GM18870 (cell line): ENCODE measurements at regions not wholly inside any gene's neighbourhood (a gene's known extent, or its start where the extent isn't known, plus 50 kb on each side); places are given as distances from the start of the nearest gene placed in this dataset.

Experiments used
- ATAC-seq: cut with Tn5 transposase; IDR thresholded peaks from one replicate; pipeline ENCODE4 v1.9.1; 2021; ENCODE audit warnings: moderate library complexity; ENCODE audit not compliant: unreplicated experiment

DNA sequence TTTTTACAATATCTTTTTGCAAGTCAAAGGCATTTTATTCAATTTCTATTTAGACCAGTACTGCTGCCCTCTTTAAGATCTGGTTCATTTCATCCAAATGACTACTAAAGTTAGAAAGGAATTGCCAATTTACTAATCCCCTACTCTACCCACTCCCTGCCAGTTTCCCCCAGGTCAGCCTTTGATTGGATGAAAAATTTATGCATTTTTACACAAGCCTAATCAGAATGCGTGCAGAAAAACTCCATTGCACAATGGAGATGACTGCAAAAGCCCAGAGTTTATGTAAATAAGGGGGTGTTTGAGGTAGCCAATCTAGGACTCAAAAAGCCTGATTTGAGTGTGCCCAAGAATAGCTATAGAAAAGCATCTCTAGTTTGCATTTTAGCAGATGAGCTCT, 310.6 kb downstream of the PABPC4L start:
- ATAC-seq, result no peak

- ATAC-seq, result no peak
These were observed 313.9 kb downstream of the PABPC4L start for GRCh38 chr4:133887723-133888122.

GRCh38 chr4:133869486-133869885, 332.1 kb downstream of the PABPC4L start:
- no peak for ATAC-seq

DNA sequence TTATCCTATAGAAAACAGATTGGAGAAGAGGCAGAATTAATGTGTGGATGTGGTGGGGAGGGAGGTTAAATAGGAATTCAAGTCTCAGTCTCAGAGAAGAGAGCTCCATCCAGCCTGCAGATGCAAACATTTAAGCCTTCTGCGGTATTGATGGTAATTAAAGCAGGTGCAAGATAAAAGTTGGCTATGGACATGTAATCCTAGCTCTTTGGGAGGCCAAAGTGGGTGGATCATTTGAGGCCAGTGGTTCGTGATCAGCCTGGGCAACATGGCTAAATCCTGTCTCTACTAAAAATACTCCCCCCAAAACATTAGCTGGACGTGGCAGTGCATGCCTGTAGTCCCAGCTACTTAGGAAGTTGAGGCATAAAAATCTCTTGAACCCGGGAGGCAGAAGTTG, 332.7 kb downstream of the PABPC4L start:
- no peak for ATAC-seq

DNA sequence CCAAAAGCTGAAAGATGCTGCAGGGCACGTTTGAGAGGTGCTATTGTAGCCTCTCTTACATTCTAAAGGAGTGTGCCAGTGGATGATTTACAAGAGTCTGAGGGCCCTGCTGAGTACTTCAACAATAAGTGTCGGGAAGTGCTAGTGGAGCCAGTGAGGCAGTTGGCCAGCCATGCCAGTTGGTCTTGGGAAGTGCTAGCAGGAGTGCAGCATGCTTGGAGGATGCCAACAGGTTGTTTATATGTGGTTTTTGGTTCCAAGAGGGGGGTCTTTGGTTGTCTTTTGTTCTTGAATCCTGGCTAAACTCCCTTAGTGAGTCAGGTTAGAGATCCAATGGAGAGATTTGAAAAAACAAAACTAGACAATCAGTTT, 335.3 kb downstream of the PABPC4L start:
- no peak for ATAC-seq

DNA sequence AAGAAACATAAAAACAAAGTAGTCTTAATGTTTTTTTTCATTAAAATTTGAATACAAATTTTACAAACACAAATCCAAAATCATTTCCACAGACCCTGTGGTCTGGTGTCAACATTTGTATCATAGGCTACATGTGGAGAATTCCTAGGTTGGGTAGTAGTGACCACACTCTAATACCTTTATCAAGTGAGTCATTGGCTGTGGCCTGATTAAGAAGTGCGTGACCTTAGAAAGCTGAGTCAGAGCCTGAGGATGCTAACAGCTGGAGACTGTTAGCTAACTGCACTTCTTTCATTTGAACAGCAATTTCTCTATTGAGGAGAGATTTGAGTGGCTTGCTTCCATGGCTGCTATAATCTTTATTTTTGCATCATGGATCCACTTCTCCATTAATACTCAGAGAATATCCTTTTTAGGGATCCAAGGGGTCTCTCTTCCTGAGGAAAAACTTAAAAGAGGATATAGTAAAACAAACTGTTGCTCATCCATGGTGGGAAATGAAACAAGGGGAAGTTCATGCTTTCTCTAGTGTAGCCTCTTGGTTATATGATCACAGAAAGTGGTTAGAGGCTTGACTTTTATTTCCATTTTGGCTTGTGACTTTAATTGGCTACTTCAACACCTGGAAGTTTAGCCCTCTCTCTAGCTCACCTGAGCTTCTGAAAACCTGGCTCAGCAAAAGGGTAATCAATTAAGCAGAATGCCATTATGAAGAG, 335.8 kb downstream of the PABPC4L start:
- ATAC-seq, result no peak

- no peak for ATAC-seq
These were observed 338.4 kb downstream of the PABPC4L start for GRCh38 chr4:133863153-133863552.

DNA sequence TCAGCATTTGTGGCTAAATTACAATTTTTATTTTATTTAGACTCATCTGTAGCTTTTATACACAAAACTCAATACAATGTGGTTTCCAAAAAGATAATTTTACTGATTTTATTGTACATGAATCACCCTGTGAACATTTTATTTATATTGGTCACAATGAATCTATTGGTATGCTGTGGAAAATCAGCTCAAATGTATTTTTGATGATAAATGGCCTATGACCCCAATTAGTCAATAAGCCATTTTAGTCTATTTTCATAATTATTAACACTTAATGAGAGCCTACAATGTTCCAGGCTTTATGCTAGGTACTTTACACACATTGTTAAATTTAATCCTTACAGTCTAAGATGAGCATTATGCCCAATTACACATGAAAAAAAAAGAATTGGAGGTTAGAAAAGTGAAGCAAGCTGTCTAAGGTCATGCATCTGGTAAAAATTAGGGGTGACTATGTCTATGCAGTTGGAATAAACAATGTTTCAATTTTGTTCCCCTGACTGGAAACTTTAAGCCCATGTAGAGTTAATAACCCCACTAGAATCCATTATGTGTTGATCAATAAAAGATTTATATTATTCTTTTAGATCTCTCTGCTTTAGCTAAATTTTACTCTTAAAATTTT, 344.7 kb downstream of the PABPC4L start:
- ATAC-seq, result no peak

DNA sequence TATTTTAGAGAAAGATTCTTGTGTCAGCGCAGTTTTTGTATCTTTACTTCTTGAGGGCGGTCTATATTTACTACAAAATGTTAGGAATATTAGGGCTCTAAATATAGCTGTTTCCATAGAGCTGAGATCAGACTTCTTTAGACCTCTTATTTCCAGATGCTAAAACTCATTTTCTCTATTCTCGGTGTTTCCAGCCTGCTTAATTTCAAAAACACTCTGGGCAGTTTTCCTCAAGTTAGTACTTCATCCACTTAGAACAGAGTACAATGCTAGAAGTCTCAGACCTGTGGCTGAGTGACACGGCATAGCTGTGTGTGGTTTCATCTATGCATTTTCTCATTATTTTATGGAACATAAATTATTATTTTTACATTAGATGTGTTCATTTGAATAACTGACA, 346.6 kb downstream of the PABPC4L start:
- no peak for ATAC-seq

GRCh38 chr4:133839326-133839725, 362.3 kb downstream of the PABPC4L start:
- no peak for ATAC-seq

- no peak for ATAC-seq
These were observed 378.4 kb downstream of the PABPC4L start for GRCh38 chr4:133823177-133823576.

GRCh38 chr4:133812954-133813353, 388.6 kb downstream of the PABPC4L start:
- ATAC-seq, result no peak

DNA sequence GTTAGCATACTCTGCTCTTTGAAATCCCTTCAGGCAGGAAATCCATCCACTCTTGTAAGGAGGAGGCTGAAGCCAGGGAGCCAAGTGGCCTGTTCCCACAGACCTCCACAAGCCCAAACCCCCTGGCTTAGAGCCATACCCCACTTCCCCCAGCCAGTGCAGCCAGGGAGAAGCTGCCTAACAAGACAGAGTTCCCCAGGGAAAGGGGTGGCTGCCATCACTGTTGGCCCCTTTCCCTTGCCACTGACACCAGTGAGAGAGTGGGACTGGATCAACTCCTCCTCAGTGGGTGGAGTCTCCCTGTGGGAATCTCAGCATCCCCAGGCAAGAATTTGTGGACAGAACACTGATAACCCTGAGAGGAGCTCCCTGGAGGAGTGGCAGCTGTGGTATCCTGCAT, 389.4 kb downstream of the PABPC4L start:
- ATAC-seq, result no peak

- ATAC-seq, result no peak
These were observed 393.4 kb downstream of the PABPC4L start for GRCh38 chr4:133808151-133808550.

DNA sequence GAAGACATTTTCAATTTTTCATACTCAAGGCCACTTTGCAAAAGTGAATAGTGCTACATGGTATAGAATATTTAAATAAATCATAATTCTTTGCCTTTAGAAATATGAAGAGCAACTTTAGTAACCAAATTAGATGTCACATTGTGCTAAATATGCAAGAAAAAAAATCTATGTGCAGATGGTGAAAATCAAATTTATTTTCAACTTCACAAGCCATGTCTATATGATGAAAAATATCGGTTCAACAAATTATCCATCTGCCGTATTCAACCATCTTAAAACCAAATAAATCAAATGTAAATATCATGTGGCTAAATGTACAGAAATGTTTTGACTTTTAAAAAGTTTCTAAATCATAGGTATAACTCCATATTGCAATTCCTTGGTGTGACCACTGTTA, 398.2 kb downstream of the PABPC4L start:
- no peak for ATAC-seq

DNA sequence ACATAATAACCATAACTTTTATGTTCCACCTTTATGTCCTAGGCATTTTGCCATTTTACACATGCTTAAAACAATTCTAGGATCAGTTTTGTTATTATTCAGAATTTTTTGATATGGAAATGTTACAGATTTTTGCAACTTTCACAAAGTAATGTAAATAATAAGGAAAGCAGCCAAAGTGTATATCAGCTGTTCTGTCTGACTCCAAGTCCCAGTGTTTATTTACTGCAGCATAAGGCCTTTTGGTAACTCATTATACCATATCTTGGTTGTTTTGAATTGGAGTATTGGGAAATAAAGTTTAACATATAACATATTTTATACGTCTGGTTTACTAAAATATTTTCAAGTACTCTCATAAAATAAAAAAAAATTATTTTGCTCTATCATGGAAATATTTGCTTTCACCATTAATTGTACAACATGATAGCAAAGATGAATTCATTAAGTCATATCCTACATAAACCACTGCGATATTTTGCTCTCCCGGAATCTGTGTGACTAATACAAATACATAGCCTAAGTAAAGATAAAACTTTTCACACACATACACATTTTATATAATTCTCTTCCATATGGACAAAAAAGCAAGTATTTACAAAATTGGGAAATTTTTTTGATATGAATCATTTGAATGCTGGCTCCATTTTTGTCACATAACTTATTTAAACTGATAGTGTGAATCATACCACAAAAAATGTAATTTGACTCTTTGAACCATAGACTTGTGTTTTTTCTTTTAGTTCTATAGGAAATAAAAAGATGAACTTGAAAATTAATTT, 399.0 kb downstream of the PABPC4L start:
- no peak for ATAC-seq

- ATAC-seq, result no peak
These were observed 399.7 kb downstream of the PABPC4L start for GRCh38 chr4:133801883-133802282.

GRCh38 chr4:133800966-133801365, 400.6 kb downstream of the PABPC4L start:
- ATAC-seq, result no peak

DNA sequence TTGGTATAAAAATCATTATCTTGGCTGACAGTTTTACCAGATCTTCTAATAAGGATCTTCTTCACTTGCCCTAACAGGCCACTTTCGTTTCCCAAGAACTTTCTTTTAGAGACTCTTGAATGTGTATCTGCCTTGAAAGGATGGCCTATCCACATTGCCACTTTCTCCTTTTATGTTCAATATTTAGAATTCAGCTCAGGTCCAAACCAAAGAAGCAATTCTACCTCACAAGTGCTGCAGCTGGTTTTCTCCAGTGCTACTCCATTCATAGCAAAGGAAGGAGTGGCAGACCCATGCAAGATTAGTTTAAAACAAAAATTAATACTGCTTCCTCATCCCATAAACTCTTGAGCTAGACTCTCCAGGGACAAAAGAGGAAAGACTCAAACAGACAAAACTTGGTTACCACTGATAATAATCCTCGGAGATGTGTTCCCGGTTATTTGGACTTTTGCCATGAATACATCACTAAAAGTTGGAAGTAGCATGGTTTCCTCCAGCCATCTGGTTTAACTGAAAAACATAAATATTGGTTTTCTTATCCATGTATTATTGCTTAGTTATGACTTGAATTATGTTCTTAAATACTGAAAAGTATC, 401.8 kb downstream of the PABPC4L start:
- ATAC-seq, result no peak

GRCh38 chr4:133777661-133778060, 423.9 kb downstream of the PABPC4L start:
- ATAC-seq, result no peak

DNA sequence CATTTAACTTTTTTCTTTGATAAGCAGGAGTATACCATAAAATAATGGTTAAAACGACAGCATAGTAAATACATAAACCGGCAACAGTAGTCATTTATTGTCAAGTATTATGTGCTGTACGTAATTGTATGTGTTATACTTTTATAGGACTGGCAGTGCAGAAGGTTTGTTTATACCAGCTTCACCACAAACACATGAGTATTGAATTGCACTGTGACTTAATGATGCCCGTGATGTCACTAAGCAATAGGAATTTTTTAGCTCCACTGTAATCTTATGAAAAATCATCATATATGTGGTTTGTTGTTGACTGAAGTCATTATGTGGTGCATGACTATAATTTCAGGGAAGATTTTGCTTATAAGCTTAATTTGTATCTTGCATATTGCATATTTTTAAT, 424.6 kb downstream of the PABPC4L start:
- ATAC-seq, result no peak

GRCh38 chr4:133776503-133776902, 425.1 kb downstream of the PABPC4L start:
- ATAC-seq, result no peak
